ENCODE measurements at regions not wholly inside any gene's neighbourhood (a gene's known extent, or its start where the extent isn't known, plus 50 kb on each side); places are given as distances from the start of the nearest gene placed in this dataset.
A peak's percentile ranks its signal among the peaks of the same experiment; 100 is the strongest.
"Not testable (repeated sequence)": the region's sequence is repeated elsewhere in the genome, so short reads cannot be mapped to it uniquely, and the experiment has no call there.

DNA sequence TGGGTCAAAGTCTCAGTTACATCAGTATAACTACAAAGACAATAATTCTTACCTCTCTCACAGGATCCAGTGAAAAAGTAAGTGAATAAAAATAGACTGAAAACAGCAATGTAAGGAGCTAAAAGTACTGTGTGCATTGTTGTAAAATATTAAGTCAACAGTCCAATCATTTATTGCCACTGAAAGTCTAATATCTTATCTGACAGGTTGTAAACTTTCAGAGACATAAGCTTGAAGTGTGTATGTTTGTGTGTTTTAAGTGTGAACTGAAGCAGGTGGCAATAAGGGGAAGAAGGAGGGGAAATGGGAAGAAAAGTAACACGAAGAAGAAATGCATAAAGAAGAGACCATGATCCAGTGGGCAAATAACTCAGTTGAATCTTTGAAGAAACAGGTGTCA is 229.7 kb upstream of the TAS2R1 start:
- no peak for DNase-seq

DNA sequence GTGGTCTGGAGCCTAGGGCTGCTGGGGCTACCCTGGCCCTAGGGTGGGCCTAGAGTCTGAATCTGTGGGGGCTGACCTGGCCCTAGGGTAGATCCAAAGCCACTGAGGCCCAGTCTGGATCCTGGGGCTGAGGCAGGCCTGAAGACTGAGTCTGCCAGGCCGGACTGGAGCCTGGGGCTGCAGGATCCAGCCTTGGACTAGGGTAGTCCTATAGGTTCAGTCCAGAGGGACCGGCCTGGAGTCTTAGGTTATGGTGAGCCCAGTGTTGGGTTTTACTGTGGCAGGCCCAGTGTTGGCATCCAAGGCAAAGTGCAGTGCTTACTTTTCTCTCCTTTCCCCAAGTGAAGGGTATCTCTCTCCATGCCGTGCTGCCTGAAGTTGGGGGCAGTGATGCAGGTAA is 227.9 kb upstream of the TAS2R1 start:
- no peak for DNase-seq

DNA sequence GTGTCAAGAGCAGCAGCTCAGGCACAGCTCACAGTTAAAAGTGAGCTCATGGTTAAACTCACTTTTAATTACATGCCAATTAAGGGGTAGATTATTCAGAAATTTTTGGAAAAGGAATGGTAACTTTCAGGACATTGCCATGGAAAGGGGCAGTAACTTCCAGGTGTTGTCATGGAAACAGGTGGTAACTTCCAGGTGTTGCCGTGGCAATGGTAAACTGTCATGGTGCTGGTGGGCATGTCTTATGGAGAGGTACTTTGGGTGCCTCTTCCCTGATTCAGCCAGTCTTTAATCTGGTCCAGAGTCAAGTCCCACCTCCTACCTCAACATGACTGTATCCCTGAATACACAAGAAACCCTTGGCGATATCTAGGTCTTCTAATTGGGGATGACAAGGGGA is 223.2 kb upstream of the TAS2R1 start:
- no peak for DNase-seq

DNA sequence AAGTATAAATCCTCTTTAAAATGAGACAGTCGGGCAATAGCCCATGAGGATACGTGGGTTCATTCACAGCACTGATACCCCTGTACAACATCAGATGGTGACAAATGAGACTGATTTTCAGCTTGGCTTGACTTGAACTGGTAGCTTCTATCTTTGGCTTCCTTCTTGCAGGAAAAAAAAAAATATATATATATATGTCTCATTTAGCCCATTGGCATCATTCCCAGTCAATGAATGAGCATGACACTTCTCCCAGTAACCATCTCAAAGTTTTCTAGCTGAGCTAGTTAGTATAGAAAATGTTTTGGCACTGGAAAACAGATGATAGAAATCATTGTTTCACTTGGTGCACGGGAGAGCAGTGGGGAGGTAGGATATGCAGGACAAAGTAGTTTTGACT is 222.5 kb upstream of the TAS2R1 start:
- DNase-seq, result no peak

DNA sequence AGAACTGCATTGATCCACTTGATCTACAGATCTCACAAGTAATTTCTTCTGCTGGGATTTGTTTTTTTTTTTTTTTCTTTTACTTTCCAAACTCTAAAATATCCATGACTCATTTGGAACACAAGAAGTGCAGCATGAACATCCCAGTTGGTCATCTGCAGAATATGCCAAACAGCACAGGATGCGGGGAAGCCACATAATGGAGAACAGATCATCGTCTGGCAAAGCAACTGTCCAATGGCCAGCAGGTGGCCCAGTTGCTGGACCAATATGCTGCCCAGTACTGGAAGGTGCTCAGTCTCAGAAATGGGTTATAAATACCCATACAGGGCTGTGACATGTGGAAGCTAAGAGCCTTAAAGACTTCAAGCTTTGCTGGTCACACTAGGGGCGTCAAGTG is 221.3 kb upstream of the TAS2R1 start:
- DNase-seq, result peak in 3 of 56 donors; percentile 4 to 9 (median 6)

DNA sequence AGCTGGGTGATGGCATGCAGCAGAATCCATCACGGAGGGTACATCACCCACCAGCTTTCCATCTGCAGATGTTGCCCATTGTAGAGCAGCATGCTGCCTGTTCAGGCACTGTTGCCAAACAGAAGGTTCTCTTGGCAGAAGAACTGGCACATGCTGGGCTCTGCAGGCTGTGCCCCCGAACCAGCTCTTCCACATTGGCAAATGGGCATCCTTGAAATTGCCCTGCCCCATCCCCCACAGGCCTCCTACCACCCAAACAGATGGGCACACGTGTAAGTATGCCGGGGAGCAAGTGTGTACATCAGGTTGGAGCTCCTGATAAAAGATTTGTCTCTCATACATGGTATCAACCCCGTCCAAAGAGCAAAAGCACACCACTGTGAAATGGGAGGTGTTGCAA is 220.3 kb upstream of the TAS2R1 start:
- no peak for DNase-seq

DNA sequence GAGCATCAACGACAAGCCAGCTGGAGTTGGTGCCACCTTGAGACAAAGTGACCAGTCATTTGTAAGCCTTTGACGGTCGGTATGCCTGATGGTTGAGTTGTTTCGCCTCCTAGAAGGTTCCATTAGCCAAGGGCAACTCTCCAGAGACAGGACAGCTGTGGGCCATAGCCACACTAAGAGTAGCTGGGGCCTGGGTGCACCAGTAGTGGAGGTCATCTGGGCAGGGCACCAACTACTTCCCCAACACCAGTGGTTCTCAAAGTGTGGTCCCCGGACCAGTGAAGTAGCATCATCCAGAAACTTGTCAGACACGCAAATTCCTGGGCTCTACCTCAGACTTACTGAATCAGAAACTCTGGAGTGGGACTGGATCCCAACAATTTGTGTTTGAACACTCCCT is 217.5 kb upstream of the TAS2R1 start:
- DNase-seq, result no peak

DNA sequence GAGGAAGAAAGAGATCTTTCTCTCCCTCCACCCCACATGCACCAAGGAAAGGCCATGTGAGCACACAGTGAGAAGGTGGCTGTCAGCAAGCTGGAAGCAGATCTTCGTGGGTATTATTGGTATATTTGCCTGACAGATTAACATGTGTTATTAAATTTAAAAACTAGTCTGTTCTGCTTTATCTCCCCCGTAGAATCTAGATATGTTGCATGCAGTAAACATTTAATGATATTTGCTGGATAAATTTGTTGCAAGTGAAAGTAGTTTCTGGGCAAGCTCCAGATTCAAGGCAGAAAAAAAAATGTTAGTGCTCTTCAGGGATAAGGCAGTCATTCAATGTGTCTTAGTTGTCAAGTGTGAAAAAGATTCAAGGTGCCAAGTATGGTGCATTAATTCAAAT is 215.0 kb upstream of the TAS2R1 start:
- DNase-seq, result no peak

DNA sequence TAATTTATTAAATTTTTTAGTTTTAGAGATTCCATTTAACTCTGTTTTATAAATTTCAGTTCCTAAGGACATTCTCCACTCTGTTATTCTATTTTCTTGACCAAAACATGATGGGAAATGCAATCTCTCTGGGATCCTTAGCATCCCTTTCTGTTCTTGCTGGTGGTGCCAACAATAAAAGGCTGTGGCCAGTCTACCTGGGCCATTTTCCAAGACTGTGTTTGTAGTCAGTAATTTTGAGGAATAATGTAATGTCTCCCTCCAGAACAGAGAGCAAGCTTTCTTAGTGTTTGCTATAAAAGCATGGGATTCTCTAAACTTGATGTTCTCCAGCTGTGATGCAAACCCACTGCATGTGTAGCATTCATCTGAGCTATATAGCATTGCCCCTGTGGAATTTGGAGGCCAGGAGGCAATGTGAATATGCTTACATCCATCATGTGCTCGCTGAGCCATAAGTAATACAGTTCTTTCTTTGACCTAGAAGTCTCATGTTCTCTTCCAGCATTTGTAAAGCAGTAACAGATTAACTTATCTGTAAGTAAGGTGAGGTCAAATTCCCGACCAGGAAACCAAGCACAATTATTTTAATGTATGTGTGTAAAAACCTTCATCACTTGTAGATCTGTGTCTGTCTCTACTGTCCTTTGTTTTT is 211.5 kb upstream of the TAS2R1 start:
- no peak for DNase-seq

DNA sequence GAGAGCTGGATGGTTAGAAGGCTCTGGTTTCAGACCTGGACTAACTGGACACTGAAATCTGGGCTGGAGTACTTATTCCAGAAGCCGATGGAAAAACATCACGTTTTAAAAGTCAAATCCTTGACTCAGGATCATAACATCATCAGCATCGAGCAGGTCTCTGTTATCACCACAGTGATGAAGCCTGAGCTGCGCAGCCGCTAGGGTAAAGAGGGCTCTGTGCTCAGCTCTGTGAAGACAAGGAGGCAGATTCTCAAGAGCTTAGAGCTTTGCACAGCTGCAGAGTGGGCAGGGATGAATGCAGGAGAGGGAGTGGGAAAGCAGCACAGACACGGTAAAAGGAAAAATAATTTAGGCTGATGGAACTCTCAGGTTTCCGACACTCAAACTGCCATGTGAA is 208.8 kb upstream of the TAS2R1 start:
- DNase-seq, result peak in 35 of 56 donors; percentile 3 to 76 (median 33)

DNA sequence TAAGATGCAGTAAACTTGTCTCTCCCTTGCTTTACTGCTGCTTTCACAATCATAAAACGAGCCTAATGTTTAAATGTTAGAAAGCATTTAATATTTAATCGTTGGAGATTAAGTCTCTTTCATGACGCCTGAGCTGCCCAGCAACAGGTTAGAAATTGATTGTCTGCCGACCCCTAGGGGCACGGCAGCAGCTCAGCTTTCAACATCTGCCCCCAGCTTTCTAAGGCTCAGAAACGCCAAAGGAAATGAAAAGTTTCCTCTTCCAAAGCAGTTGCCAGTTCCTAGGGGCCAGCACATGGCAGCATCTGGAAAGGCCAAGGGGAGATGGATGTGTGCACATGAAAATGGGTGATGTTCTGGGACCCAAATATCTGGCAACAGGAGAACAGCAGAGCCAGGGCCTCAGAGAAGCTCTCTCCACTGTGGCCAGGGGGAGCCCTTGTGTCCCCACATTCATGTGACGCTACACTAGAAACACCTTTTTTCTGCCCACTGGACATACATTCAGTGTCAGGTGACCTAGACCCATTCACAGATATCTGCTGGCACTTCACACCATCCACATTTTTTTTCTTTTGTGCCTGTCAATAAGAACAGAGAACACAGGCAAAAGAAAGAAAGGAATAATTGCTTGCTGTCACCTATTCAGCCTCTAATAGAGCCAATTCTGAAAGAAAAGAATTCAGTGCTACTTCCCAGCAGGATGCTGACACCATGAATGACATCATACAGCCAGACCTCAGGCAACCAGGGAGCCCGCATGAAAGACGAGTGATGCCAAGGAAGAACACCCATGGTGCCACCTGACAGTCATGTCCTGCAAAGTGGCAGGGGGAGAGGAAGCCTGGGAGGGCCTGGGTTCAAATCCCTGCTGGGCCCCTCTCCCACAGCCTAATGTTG is 205.0 kb upstream of the TAS2R1 start:
- no peak for DNase-seq

DNA sequence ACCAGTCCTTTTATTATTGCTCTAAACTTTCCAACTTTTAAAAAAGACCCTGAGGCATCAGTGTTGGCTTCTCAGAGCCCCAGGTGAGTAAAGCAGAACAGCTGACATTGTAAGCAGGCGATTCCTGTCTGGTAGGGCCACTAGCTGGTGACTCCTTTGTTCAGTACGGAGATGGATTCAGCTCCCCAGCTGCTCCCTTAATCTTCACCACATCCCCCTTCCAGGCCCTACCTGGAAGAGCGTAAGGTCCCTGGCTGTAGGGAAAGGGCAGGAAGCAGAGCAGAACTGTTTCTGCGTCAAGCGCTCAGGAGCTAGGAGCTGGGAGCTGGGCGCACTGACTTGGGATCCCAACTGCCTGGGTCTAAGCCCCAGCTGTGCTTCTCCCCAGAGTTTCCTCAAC is 203.7 kb upstream of the TAS2R1 start:
- no peak for DNase-seq

DNA sequence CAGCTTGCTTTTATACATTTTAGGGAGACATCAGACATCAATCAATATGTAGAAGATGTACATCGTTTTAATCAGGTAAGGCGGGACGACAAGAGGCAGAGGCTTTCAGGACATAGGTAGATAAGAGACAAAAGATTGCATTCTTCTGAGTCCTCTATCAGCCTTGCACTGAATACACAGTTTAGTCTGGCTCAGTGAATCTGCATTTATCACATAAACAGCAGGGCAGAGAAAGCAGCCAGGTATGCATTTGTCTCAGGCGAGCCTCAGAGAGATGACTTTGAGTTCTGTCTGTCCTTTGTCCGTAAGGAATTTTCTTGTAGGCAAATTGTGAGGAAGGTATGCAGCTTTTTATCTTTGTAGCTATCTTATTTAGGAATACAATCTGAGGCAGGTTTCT is 202.8 kb upstream of the TAS2R1 start:
- DNase-seq, result no peak

DNA sequence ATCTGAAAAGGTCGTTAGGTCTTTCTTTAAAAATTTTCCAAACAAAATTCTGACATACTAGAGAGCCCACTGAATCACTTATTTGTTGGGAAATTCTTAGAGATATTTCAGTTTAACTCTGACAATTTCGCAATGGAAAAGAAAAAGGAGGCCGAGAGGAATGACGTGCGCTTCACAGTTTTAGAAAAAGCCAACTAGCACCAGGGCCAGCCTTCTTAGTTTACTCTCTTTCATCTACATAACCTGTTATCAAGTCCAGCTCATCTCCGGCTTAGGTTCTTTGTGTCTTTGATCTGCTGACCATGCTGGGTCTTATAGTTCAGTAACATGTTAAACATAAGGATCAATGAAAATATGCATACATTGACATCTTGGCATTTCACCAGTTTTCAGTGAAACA is 201.7 kb upstream of the TAS2R1 start:
- no peak for DNase-seq

DNA sequence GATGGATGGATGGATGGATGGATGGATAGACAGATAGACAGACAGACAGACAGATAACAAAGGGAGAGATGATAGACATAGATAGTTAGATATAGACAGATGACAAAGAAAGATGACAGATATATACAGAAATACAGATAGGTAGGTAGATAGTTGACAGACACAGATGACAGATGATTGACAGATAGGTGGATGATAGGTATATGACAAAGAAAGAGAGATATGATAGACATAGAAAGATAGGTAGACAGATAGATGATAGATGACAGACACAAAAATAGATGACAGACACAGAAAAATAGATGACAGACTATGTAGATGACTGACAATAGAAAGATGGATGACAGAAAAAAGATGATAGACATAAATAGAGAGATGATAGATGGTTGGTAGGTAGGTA is 200.0 kb upstream of the TAS2R1 start:
- DNase-seq, result no peak

DNA sequence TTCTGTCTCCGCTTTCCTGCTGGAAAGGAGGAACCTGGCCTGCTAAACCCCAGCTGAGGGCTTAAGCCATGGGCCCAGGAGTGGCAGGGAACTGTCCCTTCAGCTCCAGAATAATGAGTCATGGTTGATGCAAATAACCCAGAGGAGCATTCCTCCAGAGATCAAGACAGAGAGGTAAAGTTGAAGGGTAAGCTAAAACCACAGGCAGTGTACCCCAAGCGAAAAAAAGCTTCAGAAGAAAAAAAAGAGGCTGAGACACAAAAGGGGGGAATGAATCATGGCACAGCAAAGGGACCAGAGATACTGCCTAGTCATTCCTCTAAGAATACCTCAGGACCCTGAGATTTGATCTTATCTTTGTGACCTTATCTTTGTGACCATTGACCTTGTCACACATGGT is 199.5 kb upstream of the TAS2R1 start:
- no peak for DNase-seq

DNA sequence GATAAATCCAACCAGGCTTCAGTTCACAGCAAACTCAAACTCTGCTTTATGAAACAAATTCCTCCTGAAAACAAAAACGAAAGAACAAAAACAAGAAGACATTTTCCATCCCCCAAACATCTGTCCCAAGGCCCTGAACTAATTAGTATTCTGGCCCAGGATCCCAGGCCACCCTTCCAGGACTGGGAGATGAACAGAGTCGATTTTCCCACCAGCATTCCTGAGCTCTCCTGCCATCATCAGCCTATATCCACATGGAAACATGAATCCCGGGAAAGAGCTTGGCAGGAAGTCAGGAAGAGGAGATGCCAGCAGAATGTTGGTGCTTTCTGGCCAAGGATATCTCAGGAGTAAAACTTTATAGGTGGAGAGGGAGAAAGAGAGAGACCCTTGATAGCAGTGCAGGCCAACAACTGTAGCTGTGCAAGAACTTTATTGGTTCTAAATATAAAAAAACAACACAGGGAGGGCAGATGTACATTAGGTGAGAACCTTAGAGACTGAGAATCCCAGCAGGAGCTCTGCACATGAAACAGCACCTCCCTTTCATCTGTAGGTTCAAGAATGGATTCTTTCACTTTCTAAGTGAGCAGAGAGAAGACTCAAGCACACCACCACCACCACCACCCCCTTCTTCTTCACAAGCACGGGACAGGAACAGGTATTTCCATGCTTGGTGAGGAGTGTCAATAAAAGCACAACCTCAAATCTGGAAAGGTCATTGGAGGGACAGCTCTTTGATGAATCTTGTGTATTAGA is 190.7 kb upstream of the TAS2R1 start:
- DNase-seq, result no peak

DNA sequence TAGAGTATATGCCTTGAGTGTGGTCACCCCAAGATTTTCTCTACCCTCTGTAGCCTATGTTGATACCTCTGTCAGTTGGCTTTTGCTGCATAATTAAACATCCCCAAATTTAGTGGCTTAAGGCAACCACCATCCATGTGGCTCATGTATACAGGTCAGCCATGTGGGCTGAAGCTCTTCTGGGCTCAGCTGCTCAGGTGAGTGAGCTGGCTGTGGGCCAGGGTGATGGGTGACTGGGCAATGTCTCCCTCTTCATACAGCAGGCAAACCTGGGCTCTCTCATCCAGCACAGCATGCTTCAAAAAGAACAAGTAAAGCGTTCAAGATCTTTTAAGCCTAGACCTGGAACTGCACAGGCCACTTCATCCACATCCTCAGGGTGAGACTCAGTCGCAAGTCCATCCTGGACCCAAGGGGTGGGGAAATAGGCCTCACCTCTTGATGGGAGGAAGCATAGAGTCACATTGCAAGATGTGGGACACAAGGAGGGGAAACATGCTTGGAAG is 188.2 kb upstream of the TAS2R1 start:
- no peak for DNase-seq

DNA sequence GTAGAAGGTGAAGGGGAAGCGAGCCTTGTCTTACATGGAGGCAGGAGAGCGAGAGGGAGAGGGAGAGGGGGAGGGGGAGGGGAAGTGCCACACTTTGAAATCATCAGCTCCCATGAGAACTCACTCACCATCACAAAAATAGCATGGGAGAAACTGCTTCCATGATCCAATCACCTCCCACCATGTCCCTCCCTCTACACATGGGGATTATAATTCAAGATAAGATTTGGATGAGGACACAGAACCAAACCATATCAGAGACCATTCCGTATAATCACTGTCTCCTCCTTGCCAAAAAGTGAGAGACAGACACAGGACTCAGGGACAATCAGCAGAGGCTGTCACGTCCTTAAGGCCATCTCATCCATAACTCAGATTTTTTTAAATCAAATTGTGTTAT is 187.7 kb upstream of the TAS2R1 start:
- DNase-seq, result no peak

DNA sequence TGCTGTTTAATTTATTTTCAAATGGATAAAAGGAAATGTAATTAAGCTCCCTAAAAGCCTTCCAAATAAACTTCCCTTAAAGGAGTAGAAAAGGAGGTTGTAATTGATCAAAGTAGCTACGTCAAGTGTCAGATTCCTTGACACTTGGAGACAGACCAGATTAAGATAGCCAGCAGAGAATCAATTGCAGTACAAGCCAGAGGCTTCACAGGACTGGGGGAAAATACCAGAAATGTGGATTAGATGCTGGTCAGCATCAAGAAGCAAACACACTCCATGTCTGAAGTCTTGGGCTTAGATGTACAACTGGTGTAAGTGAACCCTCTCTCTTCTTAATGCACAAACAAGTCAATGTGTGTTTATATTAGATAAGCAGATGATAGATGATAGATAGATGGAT is 184.9 kb upstream of the TAS2R1 start:
- no peak for DNase-seq

DNA sequence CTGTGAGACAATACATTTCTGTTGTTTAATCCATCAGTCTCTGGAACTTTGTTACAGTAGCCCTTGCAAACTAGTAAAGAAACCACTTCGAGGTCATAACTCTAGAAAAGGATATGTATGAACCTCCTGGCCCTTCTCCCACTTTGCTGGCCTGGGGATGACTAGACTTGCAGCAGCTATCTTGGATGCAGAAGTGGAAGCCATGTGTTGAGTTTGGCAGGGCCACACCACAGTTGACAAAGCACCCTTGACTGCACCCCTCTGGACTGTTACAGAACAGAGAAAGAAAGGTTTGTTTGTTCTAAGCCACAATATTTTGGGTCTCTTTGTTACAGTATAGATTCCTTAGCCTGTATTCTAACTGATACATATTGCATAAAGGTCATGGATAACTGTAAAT is 183.2 kb upstream of the TAS2R1 start:
- DNase-seq, result no peak

DNA sequence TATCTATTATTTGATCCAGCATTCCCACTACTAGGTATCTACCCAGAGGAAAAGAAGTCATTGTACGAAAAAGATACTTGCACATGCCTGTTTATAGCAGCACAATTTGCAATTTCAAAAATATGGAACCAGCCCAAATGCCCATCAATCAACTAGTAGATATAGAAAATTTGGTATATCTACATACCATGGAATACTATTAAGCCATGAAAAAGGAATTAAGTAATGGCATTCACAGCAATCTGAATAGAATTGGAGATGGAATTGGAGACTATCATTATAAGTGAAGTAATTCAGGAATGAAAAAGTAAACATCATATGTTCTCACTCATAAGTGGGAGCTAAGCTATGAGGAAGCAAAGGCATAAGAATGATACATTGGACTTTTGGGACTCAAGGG is 177.2 kb upstream of the TAS2R1 start:
- DNase-seq, result not testable (repeated sequence)

All from nucleus accumbens (tissue), 56 donors.